ENCODE measurements at regions not wholly inside any gene's neighbourhood (a gene's known extent, or its start where the extent isn't known, plus 50 kb on each side); places are given as distances from the start of the nearest gene placed in this dataset.

- Histone ChIP-seq H2AFZ (ENCODE audit: low read depth, low read length) (no peak overlapping the region), H3K4me3 (ENCODE audit: low read depth in 1 of 2, low read length in 2 of 2) (no peak overlapping the region), H3K9ac (ENCODE audit: low read depth, low read length) (no peak overlapping the region), H3K4me1 (ENCODE audit: insufficient read depth, low read length) (peaks cover 18% of the 10 kb centered on the region), H3K9me3 (ENCODE audit: insufficient read depth, low read length, severe bottlenecking) (no peaks in the 10 kb centered on the region), H3K27me3 (ENCODE audit: insufficient read depth, low read length, poor library complexity) (no peaks in the 10 kb centered on the region), H3K79me2 (ENCODE audit: insufficient read depth, low read length) (no peaks in the 10 kb centered on the region), H3K27ac (ENCODE audit: low read length) (no peak overlapping the region), H3K36me3 (ENCODE audit: insufficient read depth, low read length) (no peaks in the 10 kb centered on the region), H4K20me1 (ENCODE audit: insufficient read depth, low read length) (no peaks in the 10 kb centered on the region), H3K4me2 (ENCODE audit: insufficient read depth, low read length) (no peak overlapping the region)
- no peak for ATAC-seq (ENCODE audit: insufficient read depth, low read depth)
- DNase-seq, result no peak
- TF ChIP-seq CTCF (IDR thresholded peaks at IDR 0.05; ENCODE audit: borderline replicate concordance, extremely low read depth, low read length, poor library complexity, severe bottlenecking) (no peak), EZH2 (IDR thresholded peaks at IDR 0.05; ENCODE audit: borderline replicate concordance, low read depth, low read length, severe bottlenecking) (no peak)
Observed at GRCh38 chr5:159752622-159753275, 163.5 kb upstream of the ADRA1B start.

- no peaks in the 10 kb centered on the region for H4K20me1 ChIP-seq (ENCODE audit: insufficient read depth, low read length)
- no peak overlapping the region for H3K4me2 ChIP-seq (ENCODE audit: insufficient read depth, low read length)
- H3K36me3 ChIP-seq (ENCODE audit: insufficient read depth, low read length), result no peaks in the 10 kb centered on the region
- DNase-seq (no peak), ATAC-seq (ENCODE audit: insufficient read depth, low read depth) (no peak)
- TF ChIP-seq EZH2 (IDR thresholded peaks at IDR 0.05; ENCODE audit: borderline replicate concordance, low read depth, low read length, severe bottlenecking), result no peak
- no peak for TF ChIP-seq CTCF (IDR thresholded peaks at IDR 0.05; ENCODE audit: borderline replicate concordance, extremely low read depth, low read length, poor library complexity, severe bottlenecking)
- peaks cover 2% of the 10 kb centered on the region for H3K4me1 ChIP-seq (ENCODE audit: insufficient read depth, low read length)
- H3K79me2 ChIP-seq (ENCODE audit: insufficient read depth, low read length), result no peaks in the 10 kb centered on the region
- H3K9ac ChIP-seq (ENCODE audit: low read depth, low read length), result no peak overlapping the region
- H3K27ac ChIP-seq (ENCODE audit: low read length), result no peak overlapping the region
- H3K9me3 ChIP-seq (ENCODE audit: insufficient read depth, low read length, severe bottlenecking), result no peaks in the 10 kb centered on the region
- H3K4me3 ChIP-seq (ENCODE audit: low read depth in 1 of 2, low read length in 2 of 2), result no peak overlapping the region
- no peak overlapping the region for H2AFZ ChIP-seq (ENCODE audit: low read depth, low read length)
- H3K27me3 ChIP-seq (ENCODE audit: insufficient read depth, low read length, poor library complexity), result no peaks in the 10 kb centered on the region
Observed at GRCh38 chr5:159758189-159758588, 158.1 kb upstream of the ADRA1B start.

- Histone ChIP-seq H3K4me1 (ENCODE audit: insufficient read depth, low read length) (peaks cover 17% of the 10 kb centered on the region), H3K27ac (ENCODE audit: low read length) (no peak overlapping the region), H4K20me1 (ENCODE audit: insufficient read depth, low read length) (no peaks in the 10 kb centered on the region), H3K36me3 (ENCODE audit: insufficient read depth, low read length) (no peaks in the 10 kb centered on the region), H2AFZ (ENCODE audit: low read depth, low read length) (no peak overlapping the region), H3K9ac (ENCODE audit: low read depth, low read length) (no peak overlapping the region), H3K9me3 (ENCODE audit: insufficient read depth, low read length, severe bottlenecking) (no peaks in the 10 kb centered on the region), H3K27me3 (ENCODE audit: insufficient read depth, low read length, poor library complexity) (no peaks in the 10 kb centered on the region), H3K4me3 (ENCODE audit: low read depth in 1 of 2, low read length in 2 of 2) (no peak overlapping the region), H3K4me2 (ENCODE audit: insufficient read depth, low read length) (no peak overlapping the region), H3K79me2 (ENCODE audit: insufficient read depth, low read length) (no peaks in the 10 kb centered on the region)
- ATAC-seq (ENCODE audit: insufficient read depth, low read depth), result no peak
- no peak for TF ChIP-seq CTCF (IDR thresholded peaks at IDR 0.05; ENCODE audit: borderline replicate concordance, extremely low read depth, low read length, poor library complexity, severe bottlenecking)
- no peak for TF ChIP-seq EZH2 (IDR thresholded peaks at IDR 0.05; ENCODE audit: borderline replicate concordance, low read depth, low read length, severe bottlenecking)
- DNase-seq, result no peak
Observed at GRCh38 chr5:159759791-159760290, 156.4 kb upstream of the ADRA1B start.
